ENCODE measurements at regions not wholly inside any gene's neighbourhood (a gene's known extent, or its start where the extent isn't known, plus 50 kb on each side); places are given as distances from the start of the nearest gene placed in this dataset.
"Not testable (repeated sequence)": the region's sequence is repeated elsewhere in the genome, so short reads cannot be mapped to it uniquely, and the experiment has no call there.

- in situ Hi-C loops (cut with HindIII; ENCODE audit: low sequenced_read_pairs), result no loop called here
Measured at GRCh38 chr12:114030451-114030850, 64.3 kb upstream of the RBM19 start.

DNA sequence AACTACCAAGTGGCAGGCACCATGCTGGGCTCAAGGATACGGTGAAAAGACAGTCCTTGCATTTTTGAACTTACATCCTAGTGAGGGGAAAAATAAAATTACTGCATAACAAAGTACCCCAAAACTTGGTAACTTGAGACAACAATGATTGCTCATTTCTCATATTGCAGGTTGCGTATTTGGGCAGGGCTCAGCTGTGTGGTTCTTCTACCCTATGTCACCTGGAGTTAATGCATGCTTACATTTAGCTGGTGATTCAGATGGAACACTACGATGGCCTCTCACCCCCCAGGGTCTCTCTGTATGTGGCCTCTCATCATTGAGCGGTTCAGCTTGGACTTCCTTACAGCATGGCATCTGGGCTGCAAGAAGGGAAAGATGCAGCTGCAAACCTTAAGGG is 60.7 kb upstream of the RBM19 start:
- in situ Hi-C loops (cut with HindIII; ENCODE audit: low sequenced_read_pairs), result no loop called here

DNA sequence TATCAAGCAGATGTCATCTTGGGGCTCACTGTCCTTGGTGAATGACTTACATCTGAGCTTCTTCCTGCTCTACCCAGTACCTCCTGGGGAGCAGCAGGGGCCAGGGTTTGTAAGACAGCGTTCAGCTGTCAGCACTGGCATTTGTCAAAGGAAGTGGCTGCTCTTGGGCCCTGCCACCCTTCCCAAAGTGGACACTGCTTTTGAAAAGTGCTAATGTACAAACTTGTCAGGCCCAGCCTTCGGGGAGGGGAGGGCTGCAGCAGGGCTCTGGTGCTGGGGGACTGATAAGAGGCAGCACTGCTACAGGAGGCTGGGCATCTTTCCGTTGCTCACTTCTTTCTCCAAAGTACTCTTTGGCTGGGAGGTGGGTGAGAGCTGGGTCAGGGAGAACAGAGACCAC is 59.8 kb upstream of the RBM19 start:
- in situ Hi-C loops (cut with HindIII; ENCODE audit: low sequenced_read_pairs), result no loop called here

- in situ Hi-C loops (cut with HindIII; ENCODE audit: low sequenced_read_pairs), result not testable (repeated sequence)
Measured at GRCh38 chr12:114022081-114022480, 56.0 kb upstream of the RBM19 start.

DNA sequence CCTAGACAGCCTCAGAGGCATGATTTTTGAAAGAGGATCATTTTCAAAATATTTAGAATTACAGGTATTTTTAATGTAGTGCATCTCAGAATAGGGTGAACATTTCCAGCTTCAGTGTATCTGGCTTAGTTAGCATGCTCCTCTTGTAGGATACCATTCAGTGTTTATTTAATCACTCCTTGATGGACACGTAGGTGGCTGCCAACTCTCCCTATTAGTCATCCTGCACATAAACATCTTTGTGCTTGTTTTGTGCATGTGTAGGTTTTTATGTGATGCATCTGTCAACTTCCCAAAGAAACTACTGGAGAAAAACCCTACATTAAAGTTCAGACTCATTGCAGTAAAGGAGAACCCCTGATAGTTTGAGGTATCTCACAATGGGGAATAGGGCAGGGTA is 52.5 kb upstream of the RBM19 start:
- in situ Hi-C loops (cut with HindIII; ENCODE audit: low sequenced_read_pairs), result loop anchor here (10.0 kb wide), 1 partner anchor 476 kb away; no protein-coding TSS in a partner anchor
